HG03571 (cell line): ENCODE measurements at regions not wholly inside any gene's neighbourhood (a gene's known extent, or its start where the extent isn't known, plus 50 kb on each side); places are given as distances from the start of the nearest gene placed in this dataset.

ENCODE experiments used
- ATAC-seq: cut with Tn5 transposase; IDR thresholded peaks from one replicate; pipeline ENCODE4 v1.9.1; 2021; ENCODE audit not compliant: unreplicated experiment

DNA sequence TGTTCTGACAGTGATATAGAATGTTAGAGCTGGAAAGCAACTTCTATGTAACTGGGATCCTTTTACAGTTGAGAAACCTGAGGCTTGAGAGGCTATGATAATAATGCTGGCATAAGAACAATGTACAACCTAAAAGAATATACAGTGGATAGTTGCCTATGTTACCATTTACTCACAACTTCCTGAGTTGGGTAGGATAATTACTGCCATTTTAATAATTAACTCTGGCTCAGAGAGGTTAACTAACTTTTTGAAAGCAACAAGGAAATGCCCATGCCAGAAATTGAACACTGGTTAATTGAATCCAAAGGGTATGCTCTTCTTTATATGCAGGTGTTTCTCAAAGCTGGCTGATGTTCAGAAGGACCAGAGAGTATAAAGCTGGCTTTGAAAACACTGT is 530.7 kb upstream of the MAP3K7 start:
- ATAC-seq = no peak

DNA sequence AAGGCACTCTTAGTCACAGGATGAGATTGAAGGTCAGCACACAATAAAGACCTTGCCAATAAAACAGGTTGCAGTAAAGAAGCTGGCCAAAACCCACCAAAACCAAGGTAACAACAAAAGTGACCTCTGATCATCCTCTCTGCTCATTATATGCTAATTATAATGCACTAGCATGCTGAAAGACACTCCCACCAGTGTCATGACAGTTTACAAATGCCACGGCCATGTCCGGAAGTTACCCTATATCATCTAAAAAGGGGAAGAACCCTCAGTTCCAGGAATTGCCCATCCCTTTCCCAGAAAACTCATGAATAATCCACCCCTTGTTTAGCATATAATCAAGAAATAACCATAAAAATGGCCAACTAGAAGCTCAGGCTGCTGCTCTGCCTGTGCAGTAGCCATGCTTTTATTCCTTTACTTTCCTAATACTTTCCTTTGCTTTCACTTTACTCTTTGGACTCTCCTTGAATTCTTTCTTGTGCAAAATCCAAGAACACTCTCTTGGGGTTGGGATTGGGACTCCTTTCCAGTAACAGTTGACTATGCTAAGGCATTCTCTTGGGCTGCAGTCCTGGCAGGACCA is 527.3 kb upstream of the MAP3K7 start:
- no peak for ATAC-seq

DNA sequence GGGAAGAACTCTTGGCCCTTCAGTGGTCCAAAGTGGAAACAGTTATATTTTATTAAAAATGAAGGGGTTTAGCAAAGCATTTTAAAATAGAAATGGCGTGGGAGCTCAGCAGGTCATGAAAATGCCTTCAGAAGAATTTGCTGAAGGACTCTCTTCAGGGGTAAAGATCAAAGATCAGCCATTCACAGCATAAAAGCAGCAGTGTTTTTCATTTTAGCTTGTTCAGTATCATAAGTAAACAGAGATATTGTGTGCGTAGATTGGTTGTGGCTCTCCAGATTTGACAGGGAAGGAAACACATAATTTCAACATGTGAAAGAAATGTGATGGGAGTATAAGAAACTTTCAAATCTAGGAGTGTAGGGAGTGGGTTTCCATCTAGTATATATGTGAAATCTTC is 519.2 kb upstream of the MAP3K7 start:
- ATAC-seq = no peak

DNA sequence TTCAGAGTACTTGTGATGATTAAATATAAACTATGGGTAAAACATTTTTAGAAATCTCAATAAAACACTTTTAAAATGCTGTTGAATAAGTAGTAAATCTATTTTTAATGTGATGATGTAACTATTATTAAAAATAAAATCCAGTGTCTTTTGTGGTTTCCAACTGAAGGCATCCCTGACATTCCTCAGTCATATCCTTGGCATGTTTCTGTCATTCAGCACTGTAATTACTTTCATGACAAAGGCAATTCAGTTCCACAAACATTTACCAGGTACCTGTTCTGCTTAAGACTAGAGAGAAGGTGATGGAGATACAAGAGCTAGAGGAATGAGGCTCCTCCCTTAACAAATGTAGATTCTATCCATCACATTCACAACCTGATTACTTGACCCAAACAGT is 518.7 kb upstream of the MAP3K7 start:
- ATAC-seq = no peak

DNA sequence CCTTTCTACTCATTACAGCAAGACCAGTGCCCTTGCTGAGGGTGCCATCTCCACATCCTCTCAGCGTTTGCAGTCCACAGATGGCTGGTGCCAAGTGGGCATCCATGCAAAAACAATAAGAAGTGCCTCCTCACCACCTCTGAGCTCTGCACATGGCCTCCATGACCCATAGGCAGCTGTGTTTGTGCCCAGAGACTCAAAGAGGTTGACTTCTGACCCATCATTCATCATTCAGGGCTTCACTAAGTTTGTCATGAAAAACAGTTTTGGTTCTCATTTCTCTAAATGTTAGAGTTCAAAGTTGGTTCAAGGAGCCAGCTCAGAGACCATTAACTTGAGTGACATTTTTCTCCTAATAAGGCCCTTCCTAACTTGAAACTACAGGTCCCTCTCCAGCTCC is 512.6 kb upstream of the MAP3K7 start:
- ATAC-seq = no peak

DNA sequence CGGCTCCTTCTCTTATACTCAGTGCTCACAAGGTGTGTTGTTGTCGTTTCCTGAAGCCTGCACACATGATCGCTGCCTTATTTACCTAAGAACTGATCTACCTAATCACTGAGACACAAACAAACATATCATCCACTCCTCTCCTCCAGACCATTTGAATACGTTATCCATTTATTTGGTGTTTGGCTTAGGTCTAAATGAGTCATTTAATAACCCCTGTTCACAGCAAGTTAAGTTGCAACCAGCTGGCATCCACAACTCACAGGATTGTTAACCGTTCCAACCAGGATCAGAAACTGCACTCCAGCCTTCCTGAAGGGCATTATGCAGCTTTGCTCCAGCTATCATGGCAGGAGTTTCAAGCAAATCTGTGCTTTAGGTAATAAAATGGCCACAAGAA is 511.1 kb upstream of the MAP3K7 start:
- ATAC-seq = no peak

DNA sequence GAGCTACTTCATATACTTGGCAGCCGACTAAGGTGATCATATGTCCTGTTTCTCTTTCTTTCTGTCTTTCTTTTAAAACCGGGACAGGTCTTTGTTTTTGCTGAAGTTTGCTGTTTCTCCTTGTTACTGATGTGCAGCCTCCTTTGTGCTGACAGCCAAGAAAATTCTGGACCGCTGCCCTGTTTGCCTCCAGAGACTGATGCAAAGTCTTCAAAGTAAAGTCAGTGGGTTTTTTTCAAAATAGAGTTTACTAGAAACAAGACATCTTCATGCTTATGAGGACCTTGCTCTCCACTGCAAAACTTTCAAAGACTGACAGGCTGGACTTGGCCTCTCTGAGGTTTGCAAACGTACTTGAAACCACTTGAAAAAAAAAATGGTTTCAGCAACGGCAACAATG is 510.5 kb upstream of the MAP3K7 start:
- no peak for ATAC-seq

DNA sequence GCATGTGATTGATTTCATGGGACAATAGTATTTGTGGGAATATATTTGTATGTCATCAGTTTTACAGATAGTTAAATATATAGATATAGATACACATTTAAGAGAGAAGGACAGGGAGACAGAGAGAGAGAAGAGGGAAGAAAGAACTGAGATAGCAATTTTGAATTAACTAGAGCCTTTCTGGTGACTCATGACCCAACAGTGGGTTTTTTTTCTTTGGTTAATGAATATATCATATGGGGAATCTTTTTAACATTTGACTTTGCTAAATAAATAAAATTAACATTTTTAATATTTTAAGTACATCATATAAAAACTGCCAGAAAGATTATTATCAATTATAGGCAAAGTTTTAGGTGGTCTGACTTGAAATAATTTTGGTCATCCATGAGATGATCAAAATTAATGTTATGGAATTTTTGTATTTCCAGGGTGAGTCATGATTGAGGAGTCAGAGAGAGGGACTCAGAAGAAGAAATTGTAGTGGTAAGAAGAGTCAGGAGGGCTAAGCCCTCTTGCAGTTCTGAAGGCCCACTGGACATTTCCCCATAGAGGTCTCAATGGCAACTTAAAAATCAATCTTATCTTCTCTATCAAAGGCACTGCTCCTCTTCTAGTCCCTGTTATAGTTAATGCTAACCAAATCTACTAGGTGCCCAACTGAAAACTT is 508.1 kb upstream of the MAP3K7 start:
- no peak for ATAC-seq

DNA sequence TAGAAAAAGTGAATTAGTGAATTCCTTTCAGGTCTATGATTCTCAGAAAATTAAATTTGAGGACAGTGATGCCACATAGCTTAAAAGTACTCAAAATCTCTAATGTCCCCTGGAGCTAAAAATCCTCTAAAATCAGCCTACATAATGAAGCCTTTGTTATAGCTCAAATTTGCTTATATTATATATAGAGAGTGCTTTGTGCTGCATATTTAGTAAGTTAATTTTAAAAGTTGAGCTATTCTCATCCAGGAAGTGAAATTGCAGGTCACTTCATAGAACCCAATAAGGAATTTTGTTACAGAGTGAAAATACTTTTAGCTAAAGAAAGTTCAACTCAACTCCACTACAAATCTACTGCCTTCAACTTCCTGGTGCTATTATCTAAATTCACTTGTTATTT is 507.5 kb upstream of the MAP3K7 start:
- ATAC-seq = no peak

DNA sequence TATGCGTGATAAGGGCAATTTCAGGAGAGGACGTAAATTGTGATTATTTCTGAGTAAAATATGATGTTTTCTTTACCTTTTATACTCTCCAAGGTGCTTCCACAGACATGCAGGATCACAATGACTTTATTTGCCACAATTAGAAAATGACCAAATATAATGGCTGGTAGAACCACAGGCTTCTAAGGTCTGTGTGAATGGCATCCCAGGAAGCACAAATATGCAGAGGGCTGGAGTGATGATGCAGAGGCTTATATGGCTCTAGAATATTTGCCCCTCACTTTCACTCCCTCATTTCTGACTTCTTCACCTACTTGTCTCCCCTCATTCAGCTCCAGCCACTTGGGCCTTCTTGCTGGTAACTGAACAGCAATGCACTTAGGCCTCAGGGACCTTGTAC is 502.1 kb upstream of the MAP3K7 start:
- ATAC-seq = no peak

DNA sequence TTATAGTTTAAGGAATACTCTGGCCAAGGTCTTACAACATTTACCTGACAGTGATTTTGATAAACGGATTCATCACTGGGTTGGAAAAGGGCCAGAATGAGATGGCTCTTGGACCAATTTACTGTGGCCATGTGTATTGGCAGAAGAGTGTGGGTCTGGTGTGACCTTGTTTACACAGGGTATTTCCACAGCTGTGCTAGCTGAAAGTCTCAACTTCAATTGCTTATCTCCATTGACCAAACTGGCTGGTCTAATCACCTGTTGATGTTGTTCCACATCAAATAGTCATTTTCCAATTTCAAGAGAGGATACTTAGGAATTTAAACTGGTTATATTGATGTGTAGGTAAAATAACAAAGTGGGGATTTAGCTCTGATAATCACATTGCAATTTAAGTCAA is 501.6 kb upstream of the MAP3K7 start:
- no peak for ATAC-seq

DNA sequence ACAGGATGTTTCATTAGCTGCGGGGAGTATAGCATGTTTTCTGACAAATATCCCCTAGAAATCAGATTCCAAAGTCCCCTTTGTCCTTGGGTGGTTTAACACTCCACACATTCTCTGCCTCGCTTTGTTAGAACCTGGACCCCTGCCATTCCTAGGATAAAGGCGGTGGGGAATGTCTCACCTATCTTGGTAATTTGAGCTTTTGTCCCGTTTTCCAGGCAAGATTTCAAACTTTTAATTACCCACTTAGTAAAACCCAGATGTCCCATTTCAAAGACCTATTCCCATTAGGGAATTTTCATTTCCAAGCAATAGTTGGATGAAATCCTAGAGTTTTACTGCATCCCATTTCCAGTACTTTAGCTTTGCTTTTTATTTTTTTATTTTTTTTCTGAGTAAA is 501.0 kb upstream of the MAP3K7 start:
- no peak for ATAC-seq

DNA sequence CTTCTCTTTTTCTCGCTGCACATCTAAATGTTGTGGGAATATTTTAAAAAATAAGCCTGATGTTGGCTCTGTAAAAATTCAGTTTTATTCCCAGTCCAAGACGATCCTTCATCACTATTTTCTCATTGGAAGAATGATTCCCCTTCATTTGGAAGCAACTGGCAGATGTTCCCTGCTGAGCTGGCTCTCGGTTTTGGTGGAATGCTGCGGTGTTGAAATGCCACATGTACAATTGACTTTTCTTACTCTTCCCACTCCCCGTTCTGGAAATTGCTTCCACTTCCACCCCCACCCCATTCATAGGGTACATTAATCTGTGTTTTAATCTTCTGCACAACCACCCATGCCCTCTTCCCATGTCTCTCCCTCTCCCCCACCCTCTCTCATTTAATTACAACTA is 496.3 kb upstream of the MAP3K7 start:
- no peak for ATAC-seq

DNA sequence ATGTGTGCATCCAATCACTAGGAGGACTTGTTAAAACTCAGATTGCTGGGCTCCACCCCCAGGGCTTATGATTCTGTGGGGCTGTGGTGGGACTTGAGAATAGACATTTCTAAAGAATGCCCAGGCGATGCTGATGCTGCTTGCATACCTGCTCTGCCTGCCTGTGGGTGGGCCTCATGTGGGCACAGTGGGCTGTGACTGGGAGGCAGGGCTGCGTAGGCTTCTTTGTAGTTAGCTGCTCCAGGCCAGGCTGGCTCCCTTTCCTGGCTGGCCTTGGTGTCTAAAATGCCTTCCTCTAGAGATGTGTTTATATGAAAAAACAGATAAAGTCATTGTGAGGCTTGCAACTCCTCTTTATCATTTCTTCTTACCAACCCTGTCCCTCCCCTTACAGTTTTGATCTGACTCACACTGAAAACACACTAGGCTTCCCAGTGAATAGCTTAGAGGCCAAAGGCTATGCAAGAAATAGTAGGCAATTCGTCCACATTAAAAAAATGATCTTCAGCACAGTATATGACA is 495.5 kb upstream of the MAP3K7 start:
- ATAC-seq = no peak

DNA sequence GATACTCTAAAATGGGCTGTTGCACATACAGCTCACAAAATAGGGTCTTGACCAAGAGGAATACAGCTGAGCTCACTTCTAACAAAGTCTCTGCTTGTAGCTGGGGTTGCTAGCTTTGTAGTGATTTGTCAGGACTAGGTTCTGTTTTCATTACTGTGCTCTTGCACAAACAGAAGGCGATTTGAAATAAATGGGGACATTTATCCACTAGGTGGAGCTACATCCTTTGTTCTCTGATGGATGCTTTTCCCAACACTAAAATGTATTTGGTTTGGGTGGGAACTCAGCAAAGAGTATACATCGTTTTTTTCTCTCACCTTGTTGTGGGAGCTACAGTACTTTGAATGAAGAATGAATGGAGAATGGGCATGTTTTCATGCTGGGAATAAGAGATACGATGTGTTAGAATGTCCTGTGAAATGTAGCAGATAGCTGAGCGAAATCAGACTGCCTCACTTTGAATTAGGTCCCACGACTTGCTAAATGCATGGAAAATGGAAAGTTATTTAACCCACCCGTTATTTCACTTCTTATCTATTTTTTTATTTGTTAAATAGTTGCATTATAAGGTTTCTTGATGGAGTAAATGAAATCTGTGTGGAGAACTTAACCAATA is 494.7 kb upstream of the MAP3K7 start:
- ATAC-seq = peak; percentile 64

DNA sequence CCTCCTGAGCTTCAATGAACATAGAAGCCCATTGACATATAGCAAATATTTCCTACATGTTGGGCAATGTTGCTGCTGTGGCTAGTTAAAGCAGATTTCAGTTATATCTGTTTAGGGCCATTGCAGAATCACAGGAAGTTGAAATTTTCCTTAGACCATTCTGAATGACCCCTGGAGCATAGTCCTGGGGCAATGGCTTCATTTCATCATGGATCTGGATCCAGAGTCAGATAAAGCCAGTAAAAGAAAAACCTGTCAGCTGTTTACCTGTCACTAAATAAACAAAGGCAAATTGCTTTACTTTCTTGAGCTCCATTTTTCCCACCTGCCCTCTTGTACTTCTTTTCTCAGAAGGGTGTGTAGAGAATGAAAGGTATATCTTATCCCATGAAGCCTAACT is 494.0 kb upstream of the MAP3K7 start:
- ATAC-seq = no peak

DNA sequence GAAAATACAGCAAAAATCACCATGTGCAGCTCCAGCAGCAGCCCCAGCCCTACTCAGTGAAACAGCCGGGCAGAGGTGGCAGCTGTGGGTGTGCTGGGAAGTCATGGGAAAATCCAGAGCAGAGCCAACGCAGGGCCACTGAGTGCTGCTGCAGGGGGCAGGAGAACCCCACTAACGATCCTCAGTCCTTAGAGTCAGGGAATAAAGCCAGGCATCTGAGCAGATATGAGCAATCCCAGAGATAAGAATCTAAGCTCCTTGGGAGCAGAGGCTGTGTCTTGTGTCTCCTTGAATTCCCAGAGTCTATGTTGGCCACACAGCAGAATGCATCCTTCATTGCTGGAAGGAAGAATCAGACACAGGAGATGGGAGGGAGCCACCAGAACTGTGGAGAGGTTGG is 493.1 kb upstream of the MAP3K7 start:
- ATAC-seq = no peak

DNA sequence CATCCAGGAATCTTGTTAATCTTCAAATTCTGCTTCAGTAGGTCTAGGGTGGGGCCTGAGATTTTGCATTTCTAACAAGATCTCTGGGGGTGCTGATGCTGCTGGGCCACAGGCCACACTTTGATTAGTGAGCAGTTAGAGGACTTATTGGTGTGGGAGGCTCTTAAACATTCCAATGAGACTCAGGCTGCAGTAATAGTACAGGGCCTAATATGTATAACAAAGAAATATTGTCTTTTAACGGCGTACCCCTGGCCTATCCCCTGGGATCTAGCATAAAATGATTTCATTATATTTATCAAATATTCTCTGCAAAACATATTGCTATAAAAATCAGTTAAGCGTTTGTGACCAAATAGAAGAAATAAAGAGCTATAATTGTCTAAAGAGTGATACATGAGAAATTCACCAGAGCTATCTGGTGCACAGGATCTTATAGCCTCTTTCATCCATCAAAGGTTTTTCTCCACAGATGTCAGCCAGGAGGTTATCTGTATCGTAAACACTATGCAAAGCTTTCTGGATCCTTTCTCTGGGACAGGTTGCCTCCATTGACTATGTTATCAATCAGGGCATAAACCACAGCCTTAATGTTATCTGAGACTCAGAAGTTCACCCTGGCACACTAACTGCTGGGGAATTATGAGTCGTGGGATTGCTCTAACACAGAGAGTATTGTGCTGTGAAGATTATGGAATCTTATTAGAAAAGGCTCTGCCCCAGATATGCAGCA is 488.5 kb upstream of the MAP3K7 start:
- no peak for ATAC-seq

DNA sequence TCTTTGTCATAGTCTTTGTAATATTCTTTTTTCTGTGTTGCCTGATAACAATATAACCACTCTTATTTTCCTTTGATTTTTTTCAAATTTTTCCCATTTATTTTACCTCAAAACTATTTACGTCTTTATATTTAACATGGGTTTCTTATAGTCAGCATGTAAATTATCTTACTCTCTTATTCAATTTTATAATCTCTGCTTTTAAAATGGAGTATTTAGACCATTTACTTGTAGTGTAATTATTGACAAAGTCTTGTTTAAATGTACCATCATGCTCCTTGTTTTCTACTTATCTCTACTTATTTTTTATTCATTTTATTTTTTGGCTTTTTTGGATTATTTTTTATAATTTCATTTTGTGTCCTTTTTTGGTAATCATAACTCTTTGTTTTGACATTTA is 476.5 kb upstream of the MAP3K7 start:
- no peak for ATAC-seq

DNA sequence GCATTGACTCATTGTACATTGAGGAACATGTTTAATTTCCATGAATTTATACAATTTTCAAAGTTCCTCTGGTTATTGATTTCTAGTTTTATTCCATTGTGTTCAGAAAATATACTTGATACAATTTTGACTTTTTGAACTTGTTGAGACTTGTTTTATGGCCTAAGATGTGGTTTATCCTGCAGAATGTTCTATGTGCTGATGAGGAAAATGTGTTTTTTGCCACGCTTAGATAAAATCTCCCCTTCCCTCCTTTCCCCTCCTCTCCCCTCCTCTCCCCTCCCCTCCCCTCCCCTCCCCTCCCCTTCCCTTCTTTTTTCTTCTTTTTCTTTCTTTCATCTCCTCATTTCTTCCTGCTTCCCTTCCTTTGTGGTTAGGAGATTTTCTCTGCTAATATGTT is 470.8 kb upstream of the MAP3K7 start:
- no peak for ATAC-seq

DNA sequence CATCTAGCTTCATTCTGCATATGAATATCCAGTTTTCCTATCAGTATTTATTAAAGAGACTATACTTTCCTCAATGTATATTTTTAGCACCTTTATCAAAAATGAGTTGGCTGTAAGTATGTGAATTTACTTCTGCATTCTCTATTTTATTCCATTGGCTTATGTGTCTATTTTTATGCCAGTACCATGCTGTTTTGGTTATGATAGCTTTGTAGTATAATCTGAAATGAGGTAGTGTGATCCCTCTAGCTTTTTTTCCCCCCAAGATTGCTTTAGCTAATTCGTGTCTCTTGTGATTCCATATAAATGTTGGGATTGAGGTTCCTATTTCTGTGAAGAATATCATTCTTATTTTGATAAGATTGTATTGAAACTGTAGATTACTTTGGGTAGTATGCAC is 469.1 kb upstream of the MAP3K7 start:
- no peak for ATAC-seq
